IMR-90 (cell line): ENCODE measurements at regions not wholly inside any gene's neighbourhood (a gene's known extent, or its start where the extent isn't known, plus 50 kb on each side); places are given as distances from the start of the nearest gene placed in this dataset.

Experiments used
- RAD21 ChIP-seq: IDR thresholded peaks from 2 replicates; pipeline ENCODE4 v1.6.1; 2012; ENCODE audit warnings: low read length, improper control_type of control experiment
- TF ChIP-seq, protein P1 (sequence below): conservative IDR thresholded peaks from 2 replicates; pipeline ENCODE4 v1.5.1; 2012; ENCODE audit warnings: mild to moderate bottlenecking, low read depth, low read length, improper control_type of control experiment

DNA sequence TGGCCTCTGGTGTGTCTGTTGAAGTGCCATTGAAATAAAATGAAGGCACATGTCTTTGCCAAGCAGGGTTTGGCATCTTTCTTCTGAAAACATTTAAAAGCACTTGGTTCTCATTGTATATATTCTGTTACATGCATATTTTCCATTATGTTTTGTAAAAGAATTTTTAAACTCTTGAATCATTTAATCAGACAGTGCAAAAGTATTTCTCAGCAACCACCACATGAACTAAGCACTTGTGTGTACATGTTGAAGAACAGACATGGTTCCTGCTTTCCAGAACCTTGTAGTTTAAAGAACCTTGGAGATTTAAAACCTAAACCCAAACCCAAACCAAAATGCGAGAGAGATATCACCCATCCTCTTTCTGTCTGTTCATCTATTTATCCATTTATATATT is 220.3 kb upstream of the GIMD1 start:
- TF ChIP-seq, protein P1, sequence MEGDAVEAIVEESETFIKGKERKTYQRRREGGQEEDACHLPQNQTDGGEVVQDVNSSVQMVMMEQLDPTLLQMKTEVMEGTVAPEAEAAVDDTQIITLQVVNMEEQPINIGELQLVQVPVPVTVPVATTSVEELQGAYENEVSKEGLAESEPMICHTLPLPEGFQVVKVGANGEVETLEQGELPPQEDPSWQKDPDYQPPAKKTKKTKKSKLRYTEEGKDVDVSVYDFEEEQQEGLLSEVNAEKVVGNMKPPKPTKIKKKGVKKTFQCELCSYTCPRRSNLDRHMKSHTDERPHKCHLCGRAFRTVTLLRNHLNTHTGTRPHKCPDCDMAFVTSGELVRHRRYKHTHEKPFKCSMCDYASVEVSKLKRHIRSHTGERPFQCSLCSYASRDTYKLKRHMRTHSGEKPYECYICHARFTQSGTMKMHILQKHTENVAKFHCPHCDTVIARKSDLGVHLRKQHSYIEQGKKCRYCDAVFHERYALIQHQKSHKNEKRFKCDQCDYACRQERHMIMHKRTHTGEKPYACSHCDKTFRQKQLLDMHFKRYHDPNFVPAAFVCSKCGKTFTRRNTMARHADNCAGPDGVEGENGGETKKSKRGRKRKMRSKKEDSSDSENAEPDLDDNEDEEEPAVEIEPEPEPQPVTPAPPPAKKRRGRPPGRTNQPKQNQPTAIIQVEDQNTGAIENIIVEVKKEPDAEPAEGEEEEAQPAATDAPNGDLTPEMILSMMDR = no peak
- TF ChIP-seq RAD21 = no peak
